H9 (cell line): ENCODE measurements at regions not wholly inside any gene's neighbourhood (a gene's known extent, or its start where the extent isn't known, plus 50 kb on each side); places are given as distances from the start of the nearest gene placed in this dataset.

Experiments
- DNase-seq: peaks from one replicate; pipeline ENCODE4 v3.0.0-alpha.2; 2017
- H2AFZ ChIP-seq: one replicate; pipeline ENCODE4 v1.6.1; 2013; ENCODE audit warnings: mild to moderate bottlenecking, low read length, control low read depth, moderate library complexity
- H2AK5ac ChIP-seq: 2 replicates; pipeline ENCODE4 v1.6.1; 2013; ENCODE audit warnings: low read length, control low read depth, mixed read lengths; ENCODE audit not compliant: insufficient read length
- H2BK120ac ChIP-seq: one replicate; pipeline ENCODE4 v1.6.1; 2013; ENCODE audit warnings: low read depth, mild to moderate bottlenecking, low read length, control low read depth, inconsistent platforms; ENCODE audit not compliant: poor library complexity, severe bottlenecking
- H2BK12ac ChIP-seq: 2 replicates; pipeline ENCODE4 v1.6.1; 2013; ENCODE audit warnings: low read length, control low read depth, mixed read lengths, low read depth; ENCODE audit not compliant: insufficient read length
- H2BK15ac ChIP-seq: 2 replicates; pipeline ENCODE4 v1.6.1; 2013; ENCODE audit warnings: low read depth, low read length, control low read depth
- H2BK20ac ChIP-seq: one replicate; pipeline ENCODE4 v1.6.1; 2013; ENCODE audit warnings: low read depth, mild to moderate bottlenecking, low read length, control low read depth, inconsistent platforms; ENCODE audit not compliant: poor library complexity, severe bottlenecking
- H2BK5ac ChIP-seq: 2 replicates; pipeline ENCODE4 v1.6.1; 2013; ENCODE audit warnings: low read length, control low read depth, mixed read lengths; ENCODE audit not compliant: insufficient read length
- H3K14ac ChIP-seq: 2 replicates; pipeline ENCODE4 v1.6.1; 2013; ENCODE audit warnings: low read length, control low read depth; ENCODE audit not compliant: insufficient read depth
- H3K18ac ChIP-seq: 2 replicates; pipeline ENCODE4 v1.6.1; 2013; ENCODE audit warnings: low read depth, mild to moderate bottlenecking, mixed read lengths, low read length, control low read depth; ENCODE audit not compliant: insufficient read length
- H3K23ac ChIP-seq: 2 replicates; pipeline ENCODE4 v1.6.1; 2013; ENCODE audit warnings: low read length, control low read depth, mixed read lengths, low read depth; ENCODE audit not compliant: insufficient read length
- H3K23me2 ChIP-seq: 2 replicates; pipeline ENCODE4 v1.6.1; 2013; ENCODE audit warnings: low read depth, mild to moderate bottlenecking, mixed read lengths, low read length, control low read depth; ENCODE audit not compliant: insufficient read length, poor library complexity, severe bottlenecking
- H3K27ac ChIP-seq: 2 replicates; pipeline ENCODE4 v1.5.1; 2013; ENCODE audit warnings: low read length, control low read depth, mixed read lengths, low read depth; ENCODE audit not compliant: insufficient read length
- H3K27me3 ChIP-seq: 2 replicates; pipeline ENCODE4 v1.6.1; 2013; ENCODE audit warnings: low read length, control low read depth, inconsistent platforms; ENCODE audit not compliant: insufficient read depth
- H3K4ac ChIP-seq: 2 replicates; pipeline ENCODE4 v1.6.1; 2013; ENCODE audit warnings: low read depth, mild to moderate bottlenecking, control low read depth, inconsistent platforms, low read length, moderate library complexity
- H3K4me1 ChIP-seq: 2 replicates; pipeline ENCODE4 v1.6.1; 2013; ENCODE audit warnings: low read length, control low read depth, inconsistent platforms; ENCODE audit not compliant: insufficient read depth
- H3K4me2 ChIP-seq: 2 replicates; pipeline ENCODE4 v1.6.1; 2013; ENCODE audit warnings: low read length, control low read depth, mixed read lengths; ENCODE audit not compliant: insufficient read length, insufficient read depth
- H3K56ac ChIP-seq: 2 replicates; pipeline ENCODE4 v1.6.1; 2013; ENCODE audit warnings: low read depth, mild to moderate bottlenecking, mixed read lengths, low read length, control low read depth; ENCODE audit not compliant: insufficient read length
- H3K79me1 ChIP-seq: 2 replicates; pipeline ENCODE4 v1.6.1; 2013; ENCODE audit warnings: low read depth, mild to moderate bottlenecking, moderate library complexity, low read length, control low read depth, inconsistent platforms; ENCODE audit not compliant: insufficient read depth, poor library complexity, severe bottlenecking
- H3K79me2 ChIP-seq: 2 replicates; pipeline ENCODE4 v1.6.1; 2013; ENCODE audit warnings: low read length, control low read depth, inconsistent platforms; ENCODE audit not compliant: insufficient read depth
- H3K9ac ChIP-seq: 2 replicates; pipeline ENCODE4 v1.6.1; 2013; ENCODE audit warnings: low read length, control low read depth, mixed read lengths; ENCODE audit not compliant: insufficient read length; ENCODE audit errors: extremely low read depth
- H3K9me3 ChIP-seq: one replicate; pipeline ENCODE4 v1.6.1; 2013; ENCODE audit warnings: low read depth, low read length, inconsistent platforms; ENCODE audit not compliant: control insufficient read depth
- H3T11ph ChIP-seq: one replicate; pipeline ENCODE4 v1.6.1; 2013; ENCODE audit warnings: mild to moderate bottlenecking, low read length, control low read depth, inconsistent platforms
- H4K20me1 ChIP-seq: one replicate; pipeline ENCODE4 v1.6.1; 2013; ENCODE audit not compliant: control insufficient read depth, insufficient read length, insufficient read depth
- H4K5ac ChIP-seq: 2 replicates; pipeline ENCODE4 v1.6.1; 2013; ENCODE audit warnings: low read depth, mild to moderate bottlenecking, mixed read lengths, low read length, control low read depth; ENCODE audit not compliant: insufficient read length
- H4K8ac ChIP-seq: replicated peaks from 2 replicates; pipeline ENCODE4 v1.6.1; 2013; ENCODE audit warnings: low read length, control low read depth, mixed read lengths, low read depth; ENCODE audit not compliant: insufficient read length
- H4K91ac ChIP-seq: 2 replicates; pipeline ENCODE4 v1.6.1; 2013; ENCODE audit warnings: low read depth, mild to moderate bottlenecking, moderate library complexity, mixed read lengths, low read length, control low read depth; ENCODE audit not compliant: insufficient read length
- H3K27ac Mint-ChIP-seq, 3 experiments: 2 replicates in 2 of 3; 3 replicates in 1 of 3; pipeline ENCODE4 v1.8.0; 2020 to 2021; ENCODE audit warnings: mixed read lengths in 3 of 3, mild to moderate bottlenecking in 1 of 3, moderate library complexity in 1 of 3
- H3K27me3 Mint-ChIP-seq: 2 replicates; pipeline ENCODE4 v1.8.0; 2021; ENCODE audit warnings: low read depth, mild to moderate bottlenecking, moderate library complexity, mixed read lengths
- H3K36me3 Mint-ChIP-seq, 3 experiments: 2 replicates in 2 of 3; 3 replicates in 1 of 3; pipeline ENCODE4 v1.8.0; 2020 to 2021; ENCODE audit warnings: low read depth in 3 of 3, mixed read lengths in 3 of 3; ENCODE audit not compliant: insufficient read depth in 1 of 3
- H3K4me1 Mint-ChIP-seq, 2 experiments: 2 replicates each; pipeline ENCODE4 v1.8.0; 2020; ENCODE audit warnings: mixed read lengths in 2 of 2
- H3K4me3 Mint-ChIP-seq, 2 experiments: 2 replicates in 1 of 2; 3 replicates in 1 of 2; pipeline ENCODE4 v1.8.0; 2020 to 2021; ENCODE audit warnings: mild to moderate bottlenecking in 2 of 2, mixed read lengths in 2 of 2, moderate library complexity in 1 of 2
- H3K9me3 Mint-ChIP-seq, 2 experiments: 2 replicates in 1 of 2; 3 replicates in 1 of 2; pipeline ENCODE4 v1.8.0; 2020; ENCODE audit warnings: mild to moderate bottlenecking in 2 of 2, mixed read lengths in 2 of 2, moderate library complexity in 1 of 2
- CTCF ChIP-seq: fragments of 200-600 bp; sonication (generic); conservative IDR thresholded peaks from 3 replicates; pipeline ENCODE4 v1.8.0; 2021; ENCODE audit warnings: antibody characterized with exemption, mild to moderate bottlenecking
- WGBS: extraction: QIAGEN DNeasy Blood & Tissue Kit; methylation state at CpG from one replicate; pipeline ENCODE4 v1.1.7; 2013; ENCODE audit warnings: missing lambda C conversion rate, low lambda C conversion rate, mixed read lengths; ENCODE audit not compliant: insufficient read length; ENCODE audit errors: extremely low coverage; 5-methylcytosine and 5-hydroxymethylcytosine counted together

GRCh38 chr20:61083431-61083830 lies 168.6 kb upstream of the CDH4 start:
- no peak overlapping the region for H3K27ac ChIP-seq
- WGBS = no CpG with 5 or more reads among the region's 3 CpGs
- no peak overlapping the region for H2BK12ac ChIP-seq

More at GRCh38 chr20:61083431-61083830, 168.6 kb upstream of the CDH4 start:
- Histone ChIP-seq H2AFZ (no peak overlapping the region), H4K91ac (no peak overlapping the region), H3T11ph (no peak overlapping the region), H4K8ac (no peak overlapping the region), H3K27me3 (peaks cover 7% of the 10 kb centered on the region; the same call in 1 of the 2 replicates), H4K20me1 (no peaks in the 10 kb centered on the region), H3K79me2 (no peaks in the 10 kb centered on the region), H2BK15ac (no peak overlapping the region), H3K4me1 (no peaks in the 10 kb centered on the region), H3K9me3 (no peaks in the 10 kb centered on the region), H3K4me2 (no peak overlapping the region), H3K9ac (no peak overlapping the region), H2BK20ac (no peak overlapping the region), H3K4ac (no peak overlapping the region), H3K56ac (no peak overlapping the region), H2BK120ac (no peak overlapping the region), H3K79me1 (no peaks in the 10 kb centered on the region), H3K23ac (no peak overlapping the region), H3K23me2 (no peaks in the 10 kb centered on the region), H2AK5ac (no peak overlapping the region), H3K14ac (no peak overlapping the region), H2BK5ac (no peak overlapping the region), H4K5ac (no peak overlapping the region), H3K18ac (no peak overlapping the region)
- TF ChIP-seq CTCF = no peak
- Mint-ChIP-seq H3K4me3 (no peak overlapping the region), H3K4me1 (no peaks in the 10 kb centered on the region), H3K27me3 (peaks cover 96% of the 10 kb centered on the region), H3K27ac (no peak overlapping the region), H3K36me3 (no peaks in the 10 kb centered on the region; a peak in 1 of 7 replicates), H3K9me3 (peaks cover 6 to 12% of the 10 kb centered on the region in 2 experiments; a peak in 4 of 5 replicates)
- DNase-seq = no peak
